IPS-15b (cell line): ENCODE measurements at regions not wholly inside any gene's neighbourhood (a gene's known extent, or its start where the extent isn't known, plus 50 kb on each side); places are given as distances from the start of the nearest gene placed in this dataset.

Source experiments
- H3K27me3 ChIP-seq: one replicate; pipeline ENCODE4 v1.6.1; 2013; ENCODE audit warnings: low read length; ENCODE audit not compliant: control insufficient read depth, insufficient read depth
- H3K36me3 ChIP-seq: one replicate; pipeline ENCODE4 v1.6.1; 2013; ENCODE audit warnings: low read length; ENCODE audit not compliant: control insufficient read depth, insufficient read depth
- H3K4me1 ChIP-seq: one replicate; pipeline ENCODE4 v1.6.1; 2013; ENCODE audit warnings: mild to moderate bottlenecking, low read length; ENCODE audit not compliant: control insufficient read depth, insufficient read depth
- H3K4me3 ChIP-seq: one replicate; pipeline ENCODE4 v1.5.1; 2013; ENCODE audit warnings: low read depth, low read length
- H3K9ac ChIP-seq: one replicate; pipeline ENCODE4 v1.6.1; 2013; ENCODE audit warnings: low read depth, mild to moderate bottlenecking, low read length
- H3K9me3 ChIP-seq: one replicate; pipeline ENCODE4 v1.6.1; 2013; ENCODE audit warnings: mild to moderate bottlenecking, low read length; ENCODE audit not compliant: control insufficient read depth, insufficient read depth

GRCh38 chr19:29092712-29093552 lies 120.0 kb downstream of the UQCRFS1 start:
- Histone ChIP-seq H3K36me3 (no peaks in the 10 kb centered on the region), H3K4me3 (no peak overlapping the region), H3K27me3 (no peaks in the 10 kb centered on the region), H3K9me3 (no peaks in the 10 kb centered on the region), H3K4me1 (no peaks in the 10 kb centered on the region), H3K9ac (no peak overlapping the region)

GRCh38 chr19:29090783-29091526 lies 122.0 kb downstream of the UQCRFS1 start:
- no peaks in the 10 kb centered on the region for H3K36me3 ChIP-seq
- H3K9me3 ChIP-seq = no peaks in the 10 kb centered on the region
- H3K4me1 ChIP-seq = no peaks in the 10 kb centered on the region
- no peak overlapping the region for H3K4me3 ChIP-seq
- H3K27me3 ChIP-seq = no peaks in the 10 kb centered on the region
- H3K9ac ChIP-seq = no peak overlapping the region

- no peaks in the 10 kb centered on the region for H3K36me3 ChIP-seq
- H3K4me3 ChIP-seq = no peak overlapping the region
- no peak overlapping the region for H3K9ac ChIP-seq
- no peaks in the 10 kb centered on the region for H3K4me1 ChIP-seq
- no peaks in the 10 kb centered on the region for H3K9me3 ChIP-seq
- no peaks in the 10 kb centered on the region for H3K27me3 ChIP-seq
Measured at GRCh38 chr19:29089315-29089870, 123.6 kb downstream of the UQCRFS1 start.

- no peaks in the 10 kb centered on the region for H3K9me3 ChIP-seq
- H3K36me3 ChIP-seq = no peaks in the 10 kb centered on the region
- no peak overlapping the region for H3K9ac ChIP-seq
- no peaks in the 10 kb centered on the region for H3K4me1 ChIP-seq
- H3K27me3 ChIP-seq = no peaks in the 10 kb centered on the region
- no peak overlapping the region for H3K4me3 ChIP-seq
Measured at GRCh38 chr19:29088761-29089160, 124.2 kb downstream of the UQCRFS1 start.

GRCh38 chr19:29086646-29087045 lies 126.3 kb downstream of the UQCRFS1 start:
- Histone ChIP-seq H3K4me3 (no peak overlapping the region), H3K27me3 (no peaks in the 10 kb centered on the region), H3K9ac (no peak overlapping the region), H3K4me1 (no peaks in the 10 kb centered on the region), H3K9me3 (no peaks in the 10 kb centered on the region), H3K36me3 (no peaks in the 10 kb centered on the region)

GRCh38 chr19:29086182-29086581 lies 126.8 kb downstream of the UQCRFS1 start:
- Histone ChIP-seq H3K4me3 (no peak overlapping the region), H3K4me1 (no peaks in the 10 kb centered on the region), H3K36me3 (no peaks in the 10 kb centered on the region), H3K27me3 (no peaks in the 10 kb centered on the region), H3K9me3 (no peaks in the 10 kb centered on the region), H3K9ac (no peak overlapping the region)

GRCh38 chr19:29085630-29086029 lies 127.3 kb downstream of the UQCRFS1 start:
- Histone ChIP-seq H3K4me1 (no peaks in the 10 kb centered on the region), H3K9me3 (no peaks in the 10 kb centered on the region), H3K9ac (no peak overlapping the region), H3K4me3 (no peak overlapping the region), H3K27me3 (no peaks in the 10 kb centered on the region), H3K36me3 (no peaks in the 10 kb centered on the region)

GRCh38 chr19:29085206-29085605 lies 127.7 kb downstream of the UQCRFS1 start:
- H3K27me3 ChIP-seq = no peaks in the 10 kb centered on the region
- H3K36me3 ChIP-seq = no peaks in the 10 kb centered on the region
- H3K9ac ChIP-seq = no peak overlapping the region

GRCh38 chr19:29084266-29084665 lies 128.7 kb downstream of the UQCRFS1 start:
- H3K9me3 ChIP-seq = no peaks in the 10 kb centered on the region
- peaks cover under 1% of the 10 kb centered on the region for H3K4me1 ChIP-seq
- H3K4me3 ChIP-seq = no peak overlapping the region
- no peaks in the 10 kb centered on the region for H3K27me3 ChIP-seq
- H3K9ac ChIP-seq = no peak overlapping the region
- no peaks in the 10 kb centered on the region for H3K36me3 ChIP-seq

More at GRCh38 chr19:29085206-29085605, 127.7 kb downstream of the UQCRFS1 start:
- H3K4me1 ChIP-seq = no peaks in the 10 kb centered on the region
- H3K9me3 ChIP-seq = no peaks in the 10 kb centered on the region
- no peak overlapping the region for H3K4me3 ChIP-seq

- H3K4me1 ChIP-seq = peaks cover 3% of the 10 kb centered on the region
- H3K27me3 ChIP-seq = no peaks in the 10 kb centered on the region
- H3K9ac ChIP-seq = no peak overlapping the region
- no peaks in the 10 kb centered on the region for H3K36me3 ChIP-seq
- no peaks in the 10 kb centered on the region for H3K9me3 ChIP-seq
- no peak overlapping the region for H3K4me3 ChIP-seq
Measured at GRCh38 chr19:29083863-29084262, 129.1 kb downstream of the UQCRFS1 start.

GRCh38 chr19:29079356-29080032 lies 133.5 kb downstream of the UQCRFS1 start:
- Histone ChIP-seq H3K9me3 (no peaks in the 10 kb centered on the region), H3K36me3 (no peaks in the 10 kb centered on the region), H3K4me3 (no peak overlapping the region), H3K27me3 (no peaks in the 10 kb centered on the region), H3K9ac (no peak overlapping the region), H3K4me1 (peaks cover 3% of the 10 kb centered on the region)
